ENCODE measurements at regions not wholly inside any gene's neighbourhood (a gene's known extent, or its start where the extent isn't known, plus 50 kb on each side); places are given as distances from the start of the nearest gene placed in this dataset.
"Not testable (repeated sequence)": the region's sequence is repeated elsewhere in the genome, so short reads cannot be mapped to it uniquely, and the experiment has no call there.

- TF ChIP-seq CTCF (IDR thresholded peaks at IDR 0.05; ENCODE audit: low read depth, low read length, missing control alignments): no peak
- DNase-seq (ENCODE audit: low read depth): no peak
- no peak overlapping the region for H3K4me3 ChIP-seq (ENCODE audit: low read depth, low read length)
- in situ Hi-C loops (cut with HindIII; ENCODE audit: low sequenced_read_pairs): no loop called here
Observed at GRCh38 chr22:48404801-48405447, 1422.7 kb downstream of the BRD1 start.

GRCh38 chr22:48403521-48404403, 1423.9 kb downstream of the BRD1 start:
- H3K4me3 ChIP-seq (ENCODE audit: low read depth, low read length): no peak overlapping the region
- TF ChIP-seq CTCF (IDR thresholded peaks at IDR 0.05; ENCODE audit: low read depth, low read length, missing control alignments): no peak
- no peak for DNase-seq (ENCODE audit: low read depth)
- in situ Hi-C loops (cut with HindIII; ENCODE audit: low sequenced_read_pairs): no loop called here

- no peak overlapping the region for H3K4me3 ChIP-seq (ENCODE audit: low read depth, low read length)
- no peak for DNase-seq (ENCODE audit: low read depth)
- in situ Hi-C loops (cut with HindIII; ENCODE audit: low sequenced_read_pairs): no loop called here
- no peak for TF ChIP-seq CTCF (IDR thresholded peaks at IDR 0.05; ENCODE audit: low read depth, low read length, missing control alignments)
Observed at GRCh38 chr22:48402591-48403031, 1425.1 kb downstream of the BRD1 start.

- in situ Hi-C loops (cut with HindIII; ENCODE audit: low sequenced_read_pairs); H3K4me3 ChIP-seq (ENCODE audit: low read depth, low read length); DNase-seq (ENCODE audit: low read depth): not testable (repeated sequence)
Observed at GRCh38 chr22:48401523-48401922, 1426.2 kb downstream of the BRD1 start.

GRCh38 chr22:48398181-48398905, 1429.3 kb downstream of the BRD1 start:
- TF ChIP-seq CTCF (IDR thresholded peaks at IDR 0.05; ENCODE audit: low read depth, low read length, missing control alignments): no peak
- DNase-seq (ENCODE audit: low read depth): no peak
- in situ Hi-C loops (cut with HindIII; ENCODE audit: low sequenced_read_pairs): no loop called here
- no peak overlapping the region for H3K4me3 ChIP-seq (ENCODE audit: low read depth, low read length)

GRCh38 chr22:48397531-48398180, 1430.0 kb downstream of the BRD1 start:
- in situ Hi-C loops (cut with HindIII; ENCODE audit: low sequenced_read_pairs): no loop called here
- TF ChIP-seq CTCF (IDR thresholded peaks at IDR 0.05; ENCODE audit: low read depth, low read length, missing control alignments): no peak
- no peak overlapping the region for H3K4me3 ChIP-seq (ENCODE audit: low read depth, low read length)
- no peak for DNase-seq (ENCODE audit: low read depth)
